AG04449 (cell line): ENCODE measurements at regions not wholly inside any gene's neighbourhood (a gene's known extent, or its start where the extent isn't known, plus 50 kb on each side); places are given as distances from the start of the nearest gene placed in this dataset.

Experiments used
- CTCF ChIA-PET: fragments of 350-600 bp; formaldehyde crosslinking; extraction: SDS; loops from one replicate; lab custom pipeline; 2021; ENCODE audit warnings: antibody characterized with exemption; lab: Yijun Ruan, JAX
- POLR2A ChIA-PET: fragments of 400-600, 350-600 bp; formaldehyde crosslinking; extraction: SDS; loops from one replicate; lab custom pipeline; 2020; ENCODE audit warnings: antibody characterized with exemption, inconsistent platforms; lab: Yijun Ruan, JAX
- DNase-seq: peaks from one replicate; pipeline ENCODE4 v3.0.0-alpha.2; 2010; ENCODE audit warnings: low read depth, low spot score
- H3K4me3 ChIP-seq: 2 replicates; pipeline ENCODE4 v1.5.1; 2011; ENCODE audit warnings: low read depth, mild to moderate bottlenecking, control low read depth, low read length
- CTCF ChIP-seq: IDR thresholded peaks from one replicate; pipeline ENCODE4 v1.5.1; 2011; ENCODE audit warnings: mild to moderate bottlenecking, moderate library complexity, low read length, control low read depth, inconsistent platforms; ENCODE audit not compliant: insufficient read depth; ENCODE audit errors: missing control alignments

- POLR2A ChIA-PET: no interaction called here
- TF ChIP-seq CTCF: no peak
- CTCF ChIA-PET: no interaction called here
- no peak overlapping the region for H3K4me3 ChIP-seq
- no peak for DNase-seq
Measured at GRCh38 chr6:151722342-151722741, 85.1 kb upstream of the ESR1 start.

GRCh38 chr6:151723152-151723551, 84.3 kb upstream of the ESR1 start:
- CTCF ChIA-PET: no interaction called here

GRCh38 chr6:151729829-151730495, 77.5 kb upstream of the ESR1 start:
- no peak for DNase-seq
- POLR2A ChIA-PET: no interaction called here
- CTCF ChIA-PET: no interaction called here
- H3K4me3 ChIP-seq: no peak overlapping the region
- no peak for TF ChIP-seq CTCF

More at GRCh38 chr6:151723152-151723551, 84.3 kb upstream of the ESR1 start:
- H3K4me3 ChIP-seq: no peak overlapping the region
- POLR2A ChIA-PET: no interaction called here
- TF ChIP-seq CTCF: no peak
- no peak for DNase-seq

- ChIA-PET POLR2A (no interaction called here), CTCF (no interaction called here)
- H3K4me3 ChIP-seq: no peak overlapping the region
- DNase-seq: no peak
- no peak for TF ChIP-seq CTCF
Measured at GRCh38 chr6:151730496-151730870, 77.0 kb upstream of the ESR1 start.

GRCh38 chr6:151731313-151731712, 76.2 kb upstream of the ESR1 start:
- CTCF ChIA-PET: no interaction called here
- POLR2A ChIA-PET: no interaction called here
- DNase-seq: no peak
- H3K4me3 ChIP-seq: no peak overlapping the region
- no peak for TF ChIP-seq CTCF

GRCh38 chr6:151733680-151734320, 73.7 kb upstream of the ESR1 start:
- DNase-seq: no peak
- no peak overlapping the region for H3K4me3 ChIP-seq
- POLR2A ChIA-PET: interaction anchor here (0.6 kb wide), 1 partner anchor 390 kb away, joined by 3 read pairs; no protein-coding TSS in a partner anchor

More at GRCh38 chr6:151733680-151734320, 73.7 kb upstream of the ESR1 start:
- CTCF ChIA-PET: no interaction called here
- TF ChIP-seq CTCF: no peak
